ENCODE measurements at regions not wholly inside any gene's neighbourhood (a gene's known extent, or its start where the extent isn't known, plus 50 kb on each side); places are given as distances from the start of the nearest gene placed in this dataset.

- peak; percentile 19 for DNase-seq
Measured at GRCh38 chr11:92384802-92385201, 160.2 kb downstream of the FAT3 start.

- no peak for DNase-seq
Measured at GRCh38 chr11:92386577-92386976, 162.0 kb downstream of the FAT3 start.

- no peak for DNase-seq
Measured at GRCh38 chr11:92387859-92388258, 163.2 kb downstream of the FAT3 start.

- no peak for DNase-seq
Measured at GRCh38 chr11:92388380-92388779, 163.8 kb downstream of the FAT3 start.

GRCh38 chr11:92390783-92391182, 166.2 kb downstream of the FAT3 start:
- DNase-seq, result no peak

GRCh38 chr11:92391364-92391763, 166.7 kb downstream of the FAT3 start:
- DNase-seq, result no peak

- DNase-seq, result no peak
Measured at GRCh38 chr11:92391808-92392207, 167.2 kb downstream of the FAT3 start.

GRCh38 chr11:92393218-92393617, 168.6 kb downstream of the FAT3 start:
- DNase-seq, result peak; percentile 7

GRCh38 chr11:92396133-92396532, 171.5 kb downstream of the FAT3 start:
- no peak for DNase-seq

- DNase-seq, result no peak
Measured at GRCh38 chr11:92397221-92397755, 172.7 kb downstream of the FAT3 start.

- DNase-seq, result no peak
Measured at GRCh38 chr11:92399705-92400104, 175.1 kb downstream of the FAT3 start.

GRCh38 chr11:92401520-92401919, 176.9 kb downstream of the FAT3 start:
- no peak for DNase-seq

- DNase-seq, result no peak
Measured at GRCh38 chr11:92406472-92406871, 181.9 kb downstream of the FAT3 start.

- no peak for DNase-seq
Measured at GRCh38 chr11:92409355-92409754, 184.7 kb downstream of the FAT3 start.

GRCh38 chr11:92409956-92410355, 185.3 kb downstream of the FAT3 start:
- no peak for DNase-seq

- DNase-seq, result no peak
Measured at GRCh38 chr11:92410526-92410925, 185.9 kb downstream of the FAT3 start.

- no peak for DNase-seq
Measured at GRCh38 chr11:92411431-92411830, 186.8 kb downstream of the FAT3 start.

- no peak for DNase-seq
Measured at GRCh38 chr11:92413757-92414513, 189.3 kb downstream of the FAT3 start.

GRCh38 chr11:92416971-92417725, 192.5 kb downstream of the FAT3 start:
- DNase-seq, result no peak

- no peak for DNase-seq
Measured at GRCh38 chr11:92423115-92424034, 198.8 kb downstream of the FAT3 start.

- DNase-seq, result no peak
Measured at GRCh38 chr11:92424281-92424680, 199.7 kb downstream of the FAT3 start.

- no peak for DNase-seq
Measured at GRCh38 chr11:92425127-92425526, 200.5 kb downstream of the FAT3 start.

- DNase-seq, result no peak
Measured at GRCh38 chr11:92432515-92432914, 207.9 kb downstream of the FAT3 start.

Data from occipital lobe (tissue), 1 donor.